ENCODE measurements at regions not wholly inside any gene's neighbourhood (a gene's known extent, or its start where the extent isn't known, plus 50 kb on each side); places are given as distances from the start of the nearest gene placed in this dataset.

GRCh38 chr9:129439242-129439641, 181.7 kb downstream of the C9orf50 start:
- TF ChIP-seq CTCF (IDR thresholded peaks at IDR 0.05) = no peak
- no peak for TF ChIP-seq POLR2A (IDR thresholded peaks at IDR 0.05)
